HG03571 (cell line): ENCODE measurements at regions not wholly inside any gene's neighbourhood (a gene's known extent, or its start where the extent isn't known, plus 50 kb on each side); places are given as distances from the start of the nearest gene placed in this dataset.

Experiments
- ATAC-seq: cut with Tn5 transposase; IDR thresholded peaks from one replicate; pipeline ENCODE4 v1.9.1; 2021; ENCODE audit not compliant: unreplicated experiment

GRCh38 chr5:98105681-98106080, 667.8 kb upstream of the RGMB start:
- ATAC-seq, result no peak

GRCh38 chr5:98106116-98107031, 667.1 kb upstream of the RGMB start:
- no peak for ATAC-seq

DNA sequence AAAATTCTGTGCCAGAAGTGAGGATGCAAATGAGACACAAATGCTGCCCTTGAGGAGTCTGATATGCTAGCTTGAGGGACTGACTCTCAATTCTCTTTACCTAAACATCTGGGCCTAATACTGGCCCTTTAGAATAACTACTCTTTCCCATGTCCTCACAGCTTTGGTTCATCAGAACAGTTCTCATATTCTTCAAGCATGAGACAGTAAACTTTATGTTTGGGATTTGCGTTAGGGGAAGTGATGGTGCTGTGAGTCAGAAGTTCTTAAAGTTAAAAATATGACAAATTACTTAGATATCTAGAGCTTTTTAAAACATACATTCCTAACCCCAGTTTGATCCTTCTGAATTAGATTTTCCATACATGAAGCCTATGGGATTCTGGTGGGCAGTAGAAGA, 665.0 kb upstream of the RGMB start:
- ATAC-seq, result no peak

- ATAC-seq, result no peak
These were observed 663.9 kb upstream of the RGMB start for GRCh38 chr5:98109561-98110006.

DNA sequence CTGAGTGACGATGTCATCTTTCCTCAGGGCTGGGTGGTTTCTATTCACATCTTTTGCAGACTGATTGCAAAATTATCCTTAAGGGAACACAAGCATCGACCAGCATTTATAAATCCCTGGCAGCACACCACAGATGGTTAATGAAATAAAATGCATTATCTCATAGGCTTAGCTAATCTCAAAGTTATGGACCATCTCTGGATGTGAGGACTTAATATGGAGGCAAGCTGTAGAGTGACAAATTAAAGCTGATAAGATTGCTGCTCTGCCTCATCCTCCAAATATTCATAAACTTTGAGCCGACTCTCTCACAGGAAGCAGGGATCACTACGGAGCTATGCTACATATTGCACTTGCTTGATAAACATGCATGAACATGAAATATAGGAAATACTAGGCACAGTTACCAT, 663.2 kb upstream of the RGMB start:
- ATAC-seq, result no peak

- no peak for ATAC-seq
These were observed 662.7 kb upstream of the RGMB start for GRCh38 chr5:98110791-98111190.

DNA sequence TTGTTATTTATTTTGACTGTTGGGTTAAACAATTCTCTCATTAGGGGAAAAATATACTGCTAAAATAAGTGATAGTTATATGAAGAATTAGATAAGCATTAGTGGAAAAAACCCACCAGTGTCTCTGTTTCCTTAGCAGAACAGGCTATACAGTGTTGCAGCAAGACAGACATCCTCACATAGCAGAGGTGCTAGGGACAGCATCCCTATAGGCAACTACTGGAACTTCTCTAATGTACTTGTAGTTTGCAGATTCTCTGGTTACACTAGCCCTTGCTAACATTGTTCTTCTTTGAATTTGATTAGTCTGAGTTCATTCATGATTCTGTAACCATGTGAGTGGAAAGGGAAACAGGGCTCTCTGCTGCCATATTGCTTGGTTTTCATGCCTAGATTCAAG, 661.8 kb upstream of the RGMB start:
- no peak for ATAC-seq

DNA sequence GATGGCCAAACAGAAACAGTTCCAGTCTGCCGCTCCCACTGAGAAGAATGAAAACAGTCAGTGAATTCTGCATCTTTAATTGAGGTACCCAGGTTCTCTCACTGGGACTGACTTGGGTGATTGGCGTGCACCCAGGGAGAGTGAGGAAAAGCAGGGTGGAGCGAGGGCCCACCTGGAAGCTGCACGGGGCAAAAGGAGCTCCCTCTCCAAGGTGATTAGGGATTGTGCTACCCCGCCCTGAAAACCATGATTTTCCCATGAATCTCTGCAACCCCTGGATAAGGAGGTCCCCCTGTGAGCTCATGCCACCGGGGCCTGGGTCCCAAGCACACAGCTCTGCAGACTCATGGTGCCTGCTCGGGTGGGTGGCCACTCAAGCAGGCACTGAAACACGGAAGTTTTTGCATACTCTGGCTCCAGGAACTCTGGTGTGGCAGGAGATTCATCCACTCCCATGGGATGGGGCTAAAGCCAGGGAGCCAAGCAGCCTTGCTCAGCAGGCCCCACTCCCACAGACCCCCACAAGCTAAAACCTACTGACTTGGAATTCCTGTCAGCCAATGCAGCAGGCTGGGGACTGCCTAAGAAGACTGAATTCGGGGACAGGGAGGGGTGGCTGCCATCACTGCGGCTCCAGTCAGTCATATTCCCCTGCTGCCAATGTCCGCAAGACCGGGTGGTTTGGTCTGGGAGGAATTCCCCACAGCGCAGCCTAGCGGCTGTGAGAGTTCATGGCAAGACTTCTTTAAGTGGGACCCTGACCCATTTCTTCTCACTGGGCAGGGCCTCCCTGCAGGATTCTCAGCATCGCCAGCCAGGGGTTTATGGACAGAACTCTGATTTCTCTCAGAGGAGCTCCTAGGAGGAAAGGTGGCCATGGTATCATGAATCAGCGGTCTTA, 652.2 kb upstream of the RGMB start:
- ATAC-seq, result no peak

- no peak for ATAC-seq
These were observed 645.2 kb upstream of the RGMB start for GRCh38 chr5:98128271-98128670.

GRCh38 chr5:98128846-98129245, 644.6 kb upstream of the RGMB start:
- no peak for ATAC-seq

- no peak for ATAC-seq
These were observed 643.0 kb upstream of the RGMB start for GRCh38 chr5:98130261-98131035.

GRCh38 chr5:98144116-98144515, 629.3 kb upstream of the RGMB start:
- no peak for ATAC-seq

- ATAC-seq, result no peak
These were observed 628.8 kb upstream of the RGMB start for GRCh38 chr5:98144710-98145109.

DNA sequence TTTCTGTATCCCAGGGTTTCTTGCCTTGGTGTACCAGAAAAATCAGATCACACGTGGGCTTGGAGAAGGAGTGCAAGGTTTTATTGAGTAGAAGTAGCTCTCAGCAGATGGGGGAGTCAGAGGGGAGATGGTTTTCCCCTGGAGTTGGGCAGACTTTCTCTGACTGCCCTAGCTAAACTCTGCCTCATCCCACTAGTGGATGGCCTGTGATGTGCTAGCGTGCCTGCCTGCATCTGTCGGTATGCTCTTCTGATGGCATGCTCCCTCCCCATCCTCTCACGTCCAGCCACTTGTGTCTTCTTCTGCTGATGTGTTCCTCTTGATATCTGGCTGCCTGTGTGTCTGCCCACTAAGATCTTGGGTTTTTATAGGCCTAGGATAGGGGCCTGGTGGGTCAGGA, 616.1 kb upstream of the RGMB start:
- no peak for ATAC-seq

- no peak for ATAC-seq
These were observed 615.0 kb upstream of the RGMB start for GRCh38 chr5:98158440-98158839.

DNA sequence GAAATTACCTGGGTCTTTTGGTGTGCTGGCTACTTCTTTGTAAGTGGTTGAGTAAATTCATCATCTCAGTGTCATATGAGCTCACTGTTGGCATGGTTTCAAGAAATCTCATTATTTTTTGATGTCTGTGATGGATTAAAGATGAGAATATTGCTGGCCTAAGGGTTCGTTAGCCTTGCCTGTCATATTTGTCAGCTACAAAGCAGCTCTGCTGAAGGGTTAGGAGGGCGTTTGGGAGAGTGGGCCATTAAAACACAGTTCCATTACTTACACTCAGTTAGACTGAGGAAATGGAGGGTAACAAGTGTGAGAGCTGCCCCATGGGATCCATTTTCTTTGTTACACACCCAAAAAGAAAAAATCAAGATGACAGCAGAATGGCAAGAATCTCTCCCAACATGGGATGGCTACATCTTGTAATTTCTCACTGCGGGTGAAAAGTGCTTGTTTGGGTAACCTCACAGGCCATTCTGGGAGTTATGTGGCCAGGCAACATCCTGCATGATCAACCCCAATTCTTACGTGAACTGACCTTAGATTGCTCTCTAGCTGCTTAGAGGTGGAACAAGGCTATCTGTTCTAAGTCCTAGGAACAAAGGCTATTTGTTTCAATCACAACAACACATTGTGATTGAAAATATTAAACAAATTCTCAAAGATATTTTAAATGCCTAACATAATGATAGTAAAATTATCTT, 609.5 kb upstream of the RGMB start:
- ATAC-seq, result no peak

- no peak for ATAC-seq
These were observed 604.6 kb upstream of the RGMB start for GRCh38 chr5:98168871-98169270.

DNA sequence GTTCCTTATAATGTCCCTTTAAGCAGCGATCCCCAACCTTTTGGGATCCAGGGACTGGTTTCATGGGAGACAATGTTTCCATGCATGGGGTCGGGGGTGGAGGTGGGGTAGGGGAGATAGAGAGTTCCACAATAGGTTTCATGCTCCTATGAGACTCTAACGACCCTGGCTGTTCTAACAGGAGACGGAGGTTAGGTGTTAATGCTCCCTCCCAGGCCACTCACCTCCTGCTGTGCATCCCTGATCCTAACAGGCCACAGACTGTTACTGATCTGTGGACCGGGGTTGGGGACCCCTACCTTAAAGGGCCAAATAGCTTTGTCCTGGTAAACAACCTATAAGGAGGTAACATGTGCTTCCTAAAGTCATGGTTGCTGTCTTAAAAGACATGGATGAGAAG, 602.5 kb upstream of the RGMB start:
- no peak for ATAC-seq

DNA sequence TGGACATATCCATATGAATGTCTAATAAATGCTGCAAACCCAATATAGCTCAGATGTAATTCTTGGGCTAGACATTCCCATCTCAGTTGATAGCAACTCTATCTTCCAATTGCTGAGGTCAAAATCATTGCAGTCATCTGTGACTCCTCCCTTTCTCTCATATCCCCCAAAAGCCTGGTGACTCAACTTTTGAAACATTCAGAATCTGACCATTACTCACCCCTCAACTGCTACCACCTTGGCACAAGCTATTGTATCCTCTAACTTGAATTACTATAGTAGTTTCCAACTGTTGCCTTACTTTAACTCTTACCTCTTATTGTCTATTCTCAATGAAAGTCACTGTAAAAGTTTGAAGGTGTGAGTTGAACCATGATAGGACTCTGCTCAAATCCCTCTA, 600.1 kb upstream of the RGMB start:
- ATAC-seq, result no peak

GRCh38 chr5:98175474-98175873, 598.0 kb upstream of the RGMB start:
- no peak for ATAC-seq
